Erythroblast (primary cell): ENCODE measurements at regions not wholly inside any gene's neighbourhood (a gene's known extent, or its start where the extent isn't known, plus 50 kb on each side); places are given as distances from the start of the nearest gene placed in this dataset.

Experiments
- GATA1 ChIP-seq: IDR thresholded peaks from 2 replicates; pipeline ENCODE4 v1.6.1; 2011; ENCODE audit warnings: low read depth, mild to moderate bottlenecking, control low read depth, low read length, moderate library complexity
- POLR2A ChIP-seq: IDR thresholded peaks from 2 replicates; pipeline ENCODE4 v1.6.1; 2011; ENCODE audit warnings: mild to moderate bottlenecking, low read length

DNA sequence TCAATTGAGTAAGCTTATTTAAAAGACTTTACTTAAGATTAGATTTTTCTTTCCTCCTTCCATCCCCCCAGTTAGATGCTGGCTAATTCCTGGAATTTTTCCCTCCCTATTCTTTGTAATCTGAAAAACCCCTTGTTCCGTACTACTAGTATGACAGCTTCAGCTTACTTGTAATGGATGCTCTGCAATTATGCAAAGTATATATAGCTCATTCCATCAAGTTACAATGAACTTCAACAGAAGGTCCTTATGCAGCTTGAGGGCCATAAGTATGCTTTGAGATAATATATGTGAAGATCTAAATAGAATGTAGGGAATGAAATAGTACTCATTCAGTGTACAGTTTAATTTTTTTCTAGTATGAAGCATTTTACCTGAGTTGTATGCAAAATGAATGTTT, 398.3 kb upstream of the NAALADL2 start:
- TF ChIP-seq POLR2A (no peak), GATA1 (no peak)
